ENCODE measurements at regions not wholly inside any gene's neighbourhood (a gene's known extent, or its start where the extent isn't known, plus 50 kb on each side); places are given as distances from the start of the nearest gene placed in this dataset.

DNA sequence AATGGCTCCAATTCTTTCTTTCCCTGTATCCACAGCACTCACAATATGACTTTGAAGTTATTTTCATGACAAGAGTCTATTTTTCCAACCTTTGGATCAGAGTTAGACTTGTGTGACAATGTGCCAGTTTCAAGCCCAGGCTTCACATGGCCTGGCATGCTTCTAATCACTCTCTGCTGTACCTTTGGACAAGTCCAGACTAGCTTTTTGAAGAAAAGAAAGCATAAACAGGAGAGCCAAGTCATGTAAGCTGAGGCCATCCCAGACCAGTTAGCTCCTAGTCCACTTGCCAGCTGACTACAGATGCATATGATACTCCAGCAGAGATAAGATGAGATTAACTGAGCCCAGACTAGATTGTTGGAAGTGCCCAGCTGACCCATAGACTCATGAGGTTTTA is 513.6 kb upstream of the C9orf72 start:
- ChIA-PET CTCF (no interaction called here), POLR2A (ENCODE audit: unreplicated experiment) (no interaction called here)
- Histone ChIP-seq H4K5ac (ENCODE audit: low read depth, low read length) (no peak overlapping the region), H2BK15ac (ENCODE audit: low read depth, low read length) (no peak overlapping the region), H2AK9ac (replicated peaks; ENCODE audit: low read depth, low read length, poor library complexity) (no peak overlapping the region), H3K56ac (ENCODE audit: extremely low read depth, insufficient read depth, low read length) (no peak overlapping the region), H3K4ac (ENCODE audit: low read depth, low read length) (no peak overlapping the region), H4K8ac (ENCODE audit: low read depth in 2 of 2, low read length in 2 of 2) (no peak overlapping the region), H4K91ac (ENCODE audit: insufficient read depth, low read depth, low read length) (no peak overlapping the region), H3K9me1 (ENCODE audit: insufficient read depth, low read length) (no peaks in the 10 kb centered on the region), H3K9ac (ENCODE audit: low read depth, low read length) (no peak overlapping the region), H3K9me3 (ENCODE audit: control insufficient read depth, insufficient read depth, low read length) (no peaks in the 10 kb centered on the region), H3K27ac (ENCODE audit: insufficient read depth, low read length) (no peak overlapping the region), H2BK120ac (ENCODE audit: low read depth, low read length) (no peak overlapping the region), H3K23ac (ENCODE audit: low read depth, low read length) (no peak overlapping the region), H3K4me1 (ENCODE audit: control insufficient read depth, insufficient read depth, low read length) (no peaks in the 10 kb centered on the region), H2BK5ac (ENCODE audit: low read depth, low read length, poor library complexity, severe bottlenecking) (no peak overlapping the region), H3K18ac (ENCODE audit: low read depth, low read length) (no peak overlapping the region), H2AK5ac (ENCODE audit: low read depth, low read length) (no peak overlapping the region), H3K79me1 (ENCODE audit: low read depth in 1 of 2, low read length in 2 of 2) (no peaks in the 10 kb centered on the region), H4K20me1 (ENCODE audit: insufficient read depth, low read length) (no peaks in the 10 kb centered on the region), H2AFZ (replicated peaks; ENCODE audit: low read length, poor library complexity) (no peak overlapping the region), H2BK20ac (ENCODE audit: low read depth, low read length) (no peak overlapping the region), H3K4me2 (ENCODE audit: low read depth, low read length) (no peak overlapping the region), H3K4me3 (ENCODE audit: insufficient read depth, low read depth, low read length) (no peak overlapping the region), H3K14ac (replicated peaks; ENCODE audit: low read depth, low read length) (no peak overlapping the region), H3K36me3 (ENCODE audit: control insufficient read depth, insufficient read depth, low read length) (no peaks in the 10 kb centered on the region), H3K27me3 (ENCODE audit: control insufficient read depth, insufficient read depth, low read length) (no peaks in the 10 kb centered on the region)
- no peak for DNase-seq
- dilution Hi-C loops (cut with HindIII; ENCODE audit: low sequenced_read_pairs, unreplicated experiment) = no loop called here
- no peak for TF ChIP-seq NFE2L2 (IDR thresholded peaks at IDR 0.05; ENCODE audit: low read depth, low read length)
- TF ChIP-seq, protein P1, sequence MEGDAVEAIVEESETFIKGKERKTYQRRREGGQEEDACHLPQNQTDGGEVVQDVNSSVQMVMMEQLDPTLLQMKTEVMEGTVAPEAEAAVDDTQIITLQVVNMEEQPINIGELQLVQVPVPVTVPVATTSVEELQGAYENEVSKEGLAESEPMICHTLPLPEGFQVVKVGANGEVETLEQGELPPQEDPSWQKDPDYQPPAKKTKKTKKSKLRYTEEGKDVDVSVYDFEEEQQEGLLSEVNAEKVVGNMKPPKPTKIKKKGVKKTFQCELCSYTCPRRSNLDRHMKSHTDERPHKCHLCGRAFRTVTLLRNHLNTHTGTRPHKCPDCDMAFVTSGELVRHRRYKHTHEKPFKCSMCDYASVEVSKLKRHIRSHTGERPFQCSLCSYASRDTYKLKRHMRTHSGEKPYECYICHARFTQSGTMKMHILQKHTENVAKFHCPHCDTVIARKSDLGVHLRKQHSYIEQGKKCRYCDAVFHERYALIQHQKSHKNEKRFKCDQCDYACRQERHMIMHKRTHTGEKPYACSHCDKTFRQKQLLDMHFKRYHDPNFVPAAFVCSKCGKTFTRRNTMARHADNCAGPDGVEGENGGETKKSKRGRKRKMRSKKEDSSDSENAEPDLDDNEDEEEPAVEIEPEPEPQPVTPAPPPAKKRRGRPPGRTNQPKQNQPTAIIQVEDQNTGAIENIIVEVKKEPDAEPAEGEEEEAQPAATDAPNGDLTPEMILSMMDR (conservative IDR thresholded peaks at IDR 0.05; ENCODE audit: low read depth, low read length) = no peak
- no peak for TF ChIP-seq FOS (IDR thresholded peaks at IDR 0.05; ENCODE audit: low read depth, low read length)
- no peak for TF ChIP-seq MAZ (IDR thresholded peaks at IDR 0.05; ENCODE audit: borderline replicate concordance, low read depth, low read length)
- no peak for TF ChIP-seq RFX5 (IDR thresholded peaks at IDR 0.05; ENCODE audit: low read depth, low read length)
- no peak for TF ChIP-seq MXI1 (IDR thresholded peaks at IDR 0.05; ENCODE audit: borderline replicate concordance, low read depth, low read length)
- TF ChIP-seq, protein P2, sequence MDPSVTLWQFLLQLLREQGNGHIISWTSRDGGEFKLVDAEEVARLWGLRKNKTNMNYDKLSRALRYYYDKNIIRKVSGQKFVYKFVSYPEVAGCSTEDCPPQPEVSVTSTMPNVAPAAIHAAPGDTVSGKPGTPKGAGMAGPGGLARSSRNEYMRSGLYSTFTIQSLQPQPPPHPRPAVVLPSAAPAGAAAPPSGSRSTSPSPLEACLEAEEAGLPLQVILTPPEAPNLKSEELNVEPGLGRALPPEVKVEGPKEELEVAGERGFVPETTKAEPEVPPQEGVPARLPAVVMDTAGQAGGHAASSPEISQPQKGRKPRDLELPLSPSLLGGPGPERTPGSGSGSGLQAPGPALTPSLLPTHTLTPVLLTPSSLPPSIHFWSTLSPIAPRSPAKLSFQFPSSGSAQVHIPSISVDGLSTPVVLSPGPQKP (IDR thresholded peaks at IDR 0.05; ENCODE audit: borderline replicate concordance, low read depth, low read length) = no peak
- TF ChIP-seq RAD21 (IDR thresholded peaks at IDR 0.05; ENCODE audit: low read length) = no peak
- TF ChIP-seq RCOR1 (IDR thresholded peaks at IDR 0.05; ENCODE audit: insufficient replicate concordance, low read length) = no peak
- TF ChIP-seq SMC3 (IDR thresholded peaks at IDR 0.05; ENCODE audit: low read depth, low read length) = no peak
- TF ChIP-seq BHLHE40 (IDR thresholded peaks at IDR 0.05; ENCODE audit: low read depth, low read length) = no peak
- TF ChIP-seq, protein P3, sequence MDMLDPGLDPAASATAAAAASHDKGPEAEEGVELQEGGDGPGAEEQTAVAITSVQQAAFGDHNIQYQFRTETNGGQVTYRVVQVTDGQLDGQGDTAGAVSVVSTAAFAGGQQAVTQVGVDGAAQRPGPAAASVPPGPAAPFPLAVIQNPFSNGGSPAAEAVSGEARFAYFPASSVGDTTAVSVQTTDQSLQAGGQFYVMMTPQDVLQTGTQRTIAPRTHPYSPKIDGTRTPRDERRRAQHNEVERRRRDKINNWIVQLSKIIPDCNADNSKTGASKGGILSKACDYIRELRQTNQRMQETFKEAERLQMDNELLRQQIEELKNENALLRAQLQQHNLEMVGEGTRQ (IDR thresholded peaks at IDR 0.05; ENCODE audit: low read depth, low read length) = no peak
- TF ChIP-seq CEBPB (IDR thresholded peaks at IDR 0.05; ENCODE audit: low read depth, low read length) = no peak
- TF ChIP-seq MAFK (IDR thresholded peaks at IDR 0.05; ENCODE audit: low read depth, low read length) = no peak
- TF ChIP-seq CHD1 (IDR thresholded peaks at IDR 0.05; ENCODE audit: low read depth, low read length) = no peak
- intact Hi-C loops (cut with micrococcal nuclease) = no loop called here
- no peak for ATAC-seq (ENCODE audit: low read depth)
- BruUV-seq (replicated peaks) = no TSS peak
- in situ Hi-C loops (cut with MboI; ENCODE audit: low sequenced_read_pairs) = no loop called here
